ENCODE measurements at regions not wholly inside any gene's neighbourhood (a gene's known extent, or its start where the extent isn't known, plus 50 kb on each side); places are given as distances from the start of the nearest gene placed in this dataset.
"Not testable (repeated sequence)": the region's sequence is repeated elsewhere in the genome, so short reads cannot be mapped to it uniquely, and the experiment has no call there.

- ChIA-PET CTCF (interaction anchor here (0.6 to 0.7 kb wide), 2 partner anchors 50 to 58 kb away, joined by 3 to 4 read pairs; no protein-coding TSS in a partner anchor), POLR2A (interaction anchor here (0.7 to 1.8 kb wide), 5 partner anchors 58 to 227 kb away, joined by 3 to 5 read pairs (median 4); partner anchors contain the start of gene TP53BP2)
- peak; percentile 41 for TF ChIP-seq L3MBTL2 (conservative IDR thresholded peaks at IDR 0.05)
- TF ChIP-seq TARDBP (IDR thresholded peaks at IDR 0.05) = peak; percentile 91
- peak; percentile 91 for DNase-seq (ENCODE audit: extremely low spot score)
Observed at GRCh38 chr1:223992456-223993246, 121.3 kb upstream of the FBXO28 start.

GRCh38 chr1:223991297-223991857, 122.5 kb upstream of the FBXO28 start:
- CTCF ChIA-PET; DNase-seq (ENCODE audit: extremely low spot score); POLR2A ChIA-PET: not testable (repeated sequence)

- DNase-seq (ENCODE audit: extremely low spot score); CTCF ChIA-PET; POLR2A ChIA-PET: not testable (repeated sequence)
Observed at GRCh38 chr1:223961985-223962384, 116.2 kb upstream of the TP53BP2 start.

- CTCF ChIA-PET; POLR2A ChIA-PET; DNase-seq (ENCODE audit: extremely low spot score): not testable (repeated sequence)
Observed at GRCh38 chr1:223952801-223953200, 107.1 kb upstream of the TP53BP2 start.

- DNase-seq (ENCODE audit: extremely low spot score); CTCF ChIA-PET; POLR2A ChIA-PET: not testable (repeated sequence)
Observed at GRCh38 chr1:223951551-223951950, 105.8 kb upstream of the TP53BP2 start.

GRCh38 chr1:223949944-223950343, 104.2 kb upstream of the TP53BP2 start:
- DNase-seq (ENCODE audit: extremely low spot score); POLR2A ChIA-PET; CTCF ChIA-PET: not testable (repeated sequence)

- DNase-seq (ENCODE audit: extremely low spot score); CTCF ChIA-PET; POLR2A ChIA-PET: not testable (repeated sequence)
Observed at GRCh38 chr1:223948041-223948440, 102.3 kb upstream of the TP53BP2 start.

- CTCF ChIA-PET; DNase-seq (ENCODE audit: extremely low spot score); POLR2A ChIA-PET: not testable (repeated sequence)
Observed at GRCh38 chr1:223936592-223936991, 90.8 kb upstream of the TP53BP2 start.

GRCh38 chr1:223931476-223931875, 85.7 kb upstream of the TP53BP2 start:
- DNase-seq (ENCODE audit: extremely low spot score); CTCF ChIA-PET; POLR2A ChIA-PET: not testable (repeated sequence)

GRCh38 chr1:223920805-223921204, 75.1 kb upstream of the TP53BP2 start:
- POLR2A ChIA-PET; CTCF ChIA-PET; DNase-seq (ENCODE audit: extremely low spot score): not testable (repeated sequence)

GRCh38 chr1:223915476-223915875, 69.7 kb upstream of the TP53BP2 start:
- DNase-seq (ENCODE audit: extremely low spot score); CTCF ChIA-PET; POLR2A ChIA-PET: not testable (repeated sequence)

GRCh38 chr1:223913715-223914114, 68.0 kb upstream of the TP53BP2 start:
- CTCF ChIA-PET; DNase-seq (ENCODE audit: extremely low spot score); POLR2A ChIA-PET: not testable (repeated sequence)

GRCh38 chr1:223907943-223908587, 62.3 kb upstream of the TP53BP2 start:
- DNase-seq (ENCODE audit: extremely low spot score); POLR2A ChIA-PET; CTCF ChIA-PET: not testable (repeated sequence)

- DNase-seq (ENCODE audit: extremely low spot score); POLR2A ChIA-PET; CTCF ChIA-PET: not testable (repeated sequence)
Observed at GRCh38 chr1:223903221-223903620, 57.5 kb upstream of the TP53BP2 start.

- DNase-seq (ENCODE audit: extremely low spot score); CTCF ChIA-PET; POLR2A ChIA-PET: not testable (repeated sequence)
Observed at GRCh38 chr1:223899775-223900174, 54.0 kb upstream of the TP53BP2 start.

- DNase-seq (ENCODE audit: extremely low spot score); POLR2A ChIA-PET; CTCF ChIA-PET: not testable (repeated sequence)
Observed at GRCh38 chr1:223897097-223897496, 51.4 kb upstream of the TP53BP2 start.

- DNase-seq (ENCODE audit: extremely low spot score); POLR2A ChIA-PET: not testable (repeated sequence)
Observed at GRCh38 chr1:223895950-223896349, 50.2 kb upstream of the TP53BP2 start.

More at GRCh38 chr1:223895950-223896349, 50.2 kb upstream of the TP53BP2 start:
- CTCF ChIA-PET = not testable (repeated sequence)
